Osteoblast (primary cell): ENCODE measurements at regions not wholly inside any gene's neighbourhood (a gene's known extent, or its start where the extent isn't known, plus 50 kb on each side); places are given as distances from the start of the nearest gene placed in this dataset.

Experiments
- DNase-seq: peaks from one replicate; pipeline ENCODE4 v3.0.0; 2011; ENCODE audit warnings: low spot score, mixed read lengths; ENCODE audit not compliant: insufficient read length; ENCODE audit errors: missing footprints
- H2AFZ ChIP-seq: 2 replicates; pipeline ENCODE4 v1.6.0; 2011; ENCODE audit warnings: mild to moderate bottlenecking, low read length
- H3K27ac ChIP-seq: 2 replicates; pipeline ENCODE4 v1.5.1; 2011; ENCODE audit warnings: mild to moderate bottlenecking, low read depth, low read length, moderate library complexity
- H3K27me3 ChIP-seq: 2 replicates; pipeline ENCODE4 v1.6.0; 2012; ENCODE audit warnings: mild to moderate bottlenecking, control low read depth, inconsistent platforms, low read length, moderate library complexity; ENCODE audit not compliant: insufficient read depth
- H3K36me3 ChIP-seq: 2 replicates; pipeline ENCODE4 v1.5.1; 2011; ENCODE audit warnings: mild to moderate bottlenecking, low read length, control low read depth, moderate library complexity; ENCODE audit not compliant: insufficient read depth
- H3K4me1 ChIP-seq: 2 replicates; pipeline ENCODE4 v1.5.1; 2011; ENCODE audit warnings: mild to moderate bottlenecking, low read length, control low read depth, moderate library complexity; ENCODE audit not compliant: insufficient read depth
- H3K4me2 ChIP-seq: 2 replicates; pipeline ENCODE4 v1.6.0; 2011; ENCODE audit warnings: mild to moderate bottlenecking, low read length; ENCODE audit not compliant: insufficient read depth
- H3K4me3 ChIP-seq: fragments of 200-600 bp; sonication (generic); 3 replicates; pipeline ENCODE4 v1.5.1; 2012; ENCODE audit warnings: mild to moderate bottlenecking, low read length, inconsistent platforms; ENCODE audit not compliant: insufficient read depth
- H3K79me2 ChIP-seq: 2 replicates; pipeline ENCODE4 v1.6.0; 2012; ENCODE audit warnings: mild to moderate bottlenecking, low read length, control low read depth, inconsistent platforms; ENCODE audit not compliant: insufficient read depth
- H3K9me3 ChIP-seq: 2 replicates; pipeline ENCODE4 v1.5.1; 2011; ENCODE audit warnings: low read depth, low read length, control low read depth
- H4K20me1 ChIP-seq: 2 replicates; pipeline ENCODE4 v1.6.0; 2012; ENCODE audit warnings: mild to moderate bottlenecking, low read length, control low read depth; ENCODE audit not compliant: insufficient read depth
- TF ChIP-seq, protein P1 (sequence below): IDR thresholded peaks from 2 replicates; pipeline ENCODE4 v1.5.1; 2011; ENCODE audit warnings: mild to moderate bottlenecking, low read depth, low read length, moderate library complexity; ENCODE audit errors: extremely low read depth

GRCh38 chr6:95083506-95083905 lies 493.8 kb upstream of the MANEA start:
- H3K36me3 ChIP-seq: no peaks in the 10 kb centered on the region
- TF ChIP-seq, protein P1, sequence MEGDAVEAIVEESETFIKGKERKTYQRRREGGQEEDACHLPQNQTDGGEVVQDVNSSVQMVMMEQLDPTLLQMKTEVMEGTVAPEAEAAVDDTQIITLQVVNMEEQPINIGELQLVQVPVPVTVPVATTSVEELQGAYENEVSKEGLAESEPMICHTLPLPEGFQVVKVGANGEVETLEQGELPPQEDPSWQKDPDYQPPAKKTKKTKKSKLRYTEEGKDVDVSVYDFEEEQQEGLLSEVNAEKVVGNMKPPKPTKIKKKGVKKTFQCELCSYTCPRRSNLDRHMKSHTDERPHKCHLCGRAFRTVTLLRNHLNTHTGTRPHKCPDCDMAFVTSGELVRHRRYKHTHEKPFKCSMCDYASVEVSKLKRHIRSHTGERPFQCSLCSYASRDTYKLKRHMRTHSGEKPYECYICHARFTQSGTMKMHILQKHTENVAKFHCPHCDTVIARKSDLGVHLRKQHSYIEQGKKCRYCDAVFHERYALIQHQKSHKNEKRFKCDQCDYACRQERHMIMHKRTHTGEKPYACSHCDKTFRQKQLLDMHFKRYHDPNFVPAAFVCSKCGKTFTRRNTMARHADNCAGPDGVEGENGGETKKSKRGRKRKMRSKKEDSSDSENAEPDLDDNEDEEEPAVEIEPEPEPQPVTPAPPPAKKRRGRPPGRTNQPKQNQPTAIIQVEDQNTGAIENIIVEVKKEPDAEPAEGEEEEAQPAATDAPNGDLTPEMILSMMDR: no peak
- no peak overlapping the region for H3K4me3 ChIP-seq
- H3K27ac ChIP-seq: no peak overlapping the region
- no peaks in the 10 kb centered on the region for H3K9me3 ChIP-seq
- H3K79me2 ChIP-seq: no peaks in the 10 kb centered on the region
- no peak overlapping the region for H3K4me2 ChIP-seq
- no peak overlapping the region for H2AFZ ChIP-seq
- peak; percentile 6 for DNase-seq
- H3K27me3 ChIP-seq: no peaks in the 10 kb centered on the region
- no peaks in the 10 kb centered on the region for H4K20me1 ChIP-seq
- no peaks in the 10 kb centered on the region for H3K4me1 ChIP-seq

DNA sequence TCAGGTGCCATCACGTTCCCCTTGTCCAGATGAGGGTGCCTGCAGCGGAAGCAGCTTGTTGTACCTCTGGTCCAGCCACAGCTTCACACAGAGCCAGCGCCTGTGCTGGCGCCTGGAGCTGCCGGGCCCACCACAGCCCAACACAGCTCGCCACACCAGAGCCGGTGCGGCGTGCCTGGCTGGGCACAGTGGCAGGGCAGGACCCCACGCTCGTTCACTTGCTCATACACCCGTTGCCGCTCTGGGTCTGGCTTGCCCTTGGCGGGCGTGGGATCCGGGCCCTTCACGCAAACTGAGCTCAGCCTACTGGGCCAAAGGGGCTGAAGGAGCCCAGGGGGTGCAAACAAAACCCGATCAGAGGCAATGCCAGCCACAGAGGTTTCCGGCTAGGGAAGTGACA lies 492.5 kb upstream of the MANEA start:
- Histone ChIP-seq H3K4me1 (no peaks in the 10 kb centered on the region), H3K9me3 (no peaks in the 10 kb centered on the region), H3K4me3 (no peak overlapping the region), H3K36me3 (no peaks in the 10 kb centered on the region), H3K27ac (no peak overlapping the region), H2AFZ (no peak overlapping the region), H3K4me2 (no peak overlapping the region), H4K20me1 (no peaks in the 10 kb centered on the region), H3K27me3 (no peaks in the 10 kb centered on the region), H3K79me2 (no peaks in the 10 kb centered on the region)
- TF ChIP-seq, protein P1: no peak
- no peak for DNase-seq

- H4K20me1 ChIP-seq: no peaks in the 10 kb centered on the region
- TF ChIP-seq, protein P1: no peak
- no peaks in the 10 kb centered on the region for H3K27me3 ChIP-seq
- H2AFZ ChIP-seq: no peak overlapping the region
- no peak for DNase-seq
- no peaks in the 10 kb centered on the region for H3K36me3 ChIP-seq
- no peak overlapping the region for H3K4me2 ChIP-seq
- H3K27ac ChIP-seq: no peak overlapping the region
- no peak overlapping the region for H3K4me3 ChIP-seq
- H3K79me2 ChIP-seq: no peaks in the 10 kb centered on the region
- H3K9me3 ChIP-seq: no peaks in the 10 kb centered on the region
- no peaks in the 10 kb centered on the region for H3K4me1 ChIP-seq
These were observed 489.8 kb upstream of the MANEA start for GRCh38 chr6:95087394-95088097.

DNA sequence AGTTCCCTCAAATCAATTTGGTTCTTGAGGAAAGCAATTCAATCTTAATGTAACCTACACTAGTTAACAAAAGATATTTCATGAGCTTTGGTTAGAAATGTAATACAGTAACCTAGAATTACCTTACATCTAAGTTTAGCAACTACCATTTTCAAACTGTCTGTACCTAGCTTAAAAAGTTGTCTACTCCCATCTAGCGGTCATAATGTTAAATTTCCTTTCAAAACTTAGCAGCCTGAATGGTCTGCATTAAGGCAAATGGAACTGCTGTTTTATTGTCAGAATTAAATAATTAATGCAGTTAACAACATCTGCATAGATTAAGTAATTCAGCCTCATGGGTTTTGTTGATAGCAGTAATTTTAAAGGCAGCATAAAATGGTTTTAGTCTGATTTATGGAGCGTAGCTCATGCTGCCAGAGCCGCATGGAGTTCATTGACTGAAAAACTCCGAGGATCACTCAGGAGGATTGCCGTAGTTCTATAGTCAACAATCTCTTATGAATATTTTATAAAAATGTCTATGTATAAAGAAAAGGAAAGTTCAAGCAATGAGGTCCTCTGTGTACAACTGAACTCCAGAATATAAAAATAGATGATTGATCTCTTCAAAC lies 485.4 kb upstream of the MANEA start:
- H3K4me3 ChIP-seq: no peak overlapping the region
- no peaks in the 10 kb centered on the region for H3K79me2 ChIP-seq
- no peaks in the 10 kb centered on the region for H3K9me3 ChIP-seq
- H3K36me3 ChIP-seq: no peaks in the 10 kb centered on the region
- no peak overlapping the region for H2AFZ ChIP-seq
- H3K27me3 ChIP-seq: no peaks in the 10 kb centered on the region
- DNase-seq: no peak
- H3K4me1 ChIP-seq: no peaks in the 10 kb centered on the region
- no peaks in the 10 kb centered on the region for H4K20me1 ChIP-seq
- no peak overlapping the region for H3K4me2 ChIP-seq
- no peak overlapping the region for H3K27ac ChIP-seq
- TF ChIP-seq, protein P1: peak; percentile 44
